Ascending aorta (tissue), 2 donors: ENCODE measurements at regions not wholly inside any gene's neighbourhood (a gene's known extent, or its start where the extent isn't known, plus 50 kb on each side); places are given as distances from the start of the nearest gene placed in this dataset.

Experiments
- DNase-seq, 2 donors: peaks; one replicate each; pipeline ENCODE4 v3.0.0-alpha.2; 2019; ENCODE audit warnings: low spot score in 2 of 2
- H3K27ac ChIP-seq, 2 donors: fragments of 200-600 bp; sonication (generic); one replicate each; pipeline ENCODE4 v1.5.1; 2016 to 2017; ENCODE audit warnings: mild to moderate bottlenecking in 1 of 2
- H3K27me3 ChIP-seq: fragments of 200-600 bp; sonication (generic); one replicate; pipeline ENCODE4 v1.5.1; 2017
- H3K36me3 ChIP-seq, 2 donors: fragments of 200-600 bp; sonication (generic); one replicate each; pipeline ENCODE4 v1.5.1; 2016
- H3K4me1 ChIP-seq, 2 donors: fragments of 200-600 bp; sonication (generic); one replicate each; pipeline ENCODE4 v1.5.1; 2016 to 2017; ENCODE audit warnings: mild to moderate bottlenecking in 1 of 2
- H3K4me3 ChIP-seq, 2 donors: fragments of 200-600 bp; sonication (generic); one replicate each; pipeline ENCODE4 v1.5.1; 2016 to 2017; ENCODE audit warnings: mild to moderate bottlenecking in 1 of 2
- H3K9me3 ChIP-seq, 2 donors: fragments of 200-600 bp; sonication (generic); one replicate each; pipeline ENCODE4 v1.5.1; 2016
- CTCF ChIP-seq, 3 experiments: fragments of 200-600 bp in 2 of 3; fragments of 450-650 bp in 1 of 3; sonication (generic) in 2 of 3; IDR thresholded peaks; one replicate each; pipeline ENCODE4 v1.5.1; 2016 to 2019; ENCODE audit warnings: antibody characterized with exemption in 3 of 3, mild to moderate bottlenecking in 1 of 3, moderate library complexity in 1 of 3
- intact Hi-C: fragments of 100-400 bp; cut with DNase I; formaldehyde crosslinking; loops from one replicate; pipeline ENCODE4 v1.15.1; 2023

- intact Hi-C loops: no loop called here
- Histone ChIP-seq H3K4me3 (no peak overlapping the region), H3K9me3 (no peaks in the 10 kb centered on the region), H3K27ac (no peak overlapping the region), H3K36me3 (no peaks in the 10 kb centered on the region), H3K27me3 (no peaks in the 10 kb centered on the region), H3K4me1 (no peaks in the 10 kb centered on the region)
- DNase-seq: no peak
- no peak for TF ChIP-seq CTCF (IDR thresholded peaks at IDR 0.05)
Observed at GRCh38 chr14:98994561-98994960, 277.4 kb downstream of the BCL11B start.

GRCh38 chr14:98997526-98998205 lies 274.3 kb downstream of the BCL11B start:
- Histone ChIP-seq H3K9me3 (no peaks in the 10 kb centered on the region), H3K4me1 (no peaks in the 10 kb centered on the region), H3K27ac (no peak overlapping the region), H3K36me3 (no peaks in the 10 kb centered on the region), H3K4me3 (no peak overlapping the region), H3K27me3 (no peaks in the 10 kb centered on the region)
- intact Hi-C loops: no loop called here
- no peak for TF ChIP-seq CTCF (IDR thresholded peaks at IDR 0.05)
- no peak for DNase-seq

GRCh38 chr14:98999345-98999744 lies 272.7 kb downstream of the BCL11B start:
- no peak overlapping the region for H3K4me3 ChIP-seq
- no peaks in the 10 kb centered on the region for H3K9me3 ChIP-seq
- H3K27me3 ChIP-seq: no peaks in the 10 kb centered on the region
- no peaks in the 10 kb centered on the region for H3K4me1 ChIP-seq
- no peaks in the 10 kb centered on the region for H3K36me3 ChIP-seq
- intact Hi-C loops: no loop called here
- DNase-seq: no peak
- no peak for TF ChIP-seq CTCF (IDR thresholded peaks at IDR 0.05)
- H3K27ac ChIP-seq: no peak overlapping the region

GRCh38 chr14:98999901-99000300 lies 272.1 kb downstream of the BCL11B start:
- Histone ChIP-seq H3K4me1 (no peaks in the 10 kb centered on the region), H3K27me3 (no peaks in the 10 kb centered on the region), H3K36me3 (no peaks in the 10 kb centered on the region), H3K4me3 (no peak overlapping the region), H3K9me3 (no peaks in the 10 kb centered on the region), H3K27ac (no peak overlapping the region)
- no peak for TF ChIP-seq CTCF (IDR thresholded peaks at IDR 0.05)
- intact Hi-C loops: no loop called here
- DNase-seq: no peak

GRCh38 chr14:99001241-99001640 lies 270.8 kb downstream of the BCL11B start:
- no peaks in the 10 kb centered on the region for H3K4me1 ChIP-seq
- H3K36me3 ChIP-seq: no peaks in the 10 kb centered on the region
- intact Hi-C loops: no loop called here
- no peaks in the 10 kb centered on the region for H3K27me3 ChIP-seq
- TF ChIP-seq CTCF (IDR thresholded peaks at IDR 0.05): no peak
- no peak overlapping the region for H3K4me3 ChIP-seq
- no peaks in the 10 kb centered on the region for H3K9me3 ChIP-seq
- no peak overlapping the region for H3K27ac ChIP-seq
- DNase-seq: no peak

- no peaks in the 10 kb centered on the region for H3K9me3 ChIP-seq
- intact Hi-C loops: no loop called here
Observed at GRCh38 chr14:99003646-99004045, 268.4 kb downstream of the BCL11B start.

More at GRCh38 chr14:99003646-99004045, 268.4 kb downstream of the BCL11B start:
- Histone ChIP-seq H3K4me1 (no peaks in the 10 kb centered on the region), H3K27me3 (no peaks in the 10 kb centered on the region), H3K27ac (no peak overlapping the region), H3K4me3 (no peak overlapping the region), H3K36me3 (no peaks in the 10 kb centered on the region)
- no peak for TF ChIP-seq CTCF (IDR thresholded peaks at IDR 0.05)
- DNase-seq: peak in 1 of 2 donors; percentile 19
